Left renal cortex interstitium (tissue), 4 donors: ENCODE measurements at regions not wholly inside any gene's neighbourhood (a gene's known extent, or its start where the extent isn't known, plus 50 kb on each side); places are given as distances from the start of the nearest gene placed in this dataset.

Source experiments
- DNase-seq, 4 donors: peaks; one replicate each; pipeline ENCODE4 v3.0.0-alpha.2; 2013; ENCODE audit warnings: low read depth in 4 of 4, low spot score in 2 of 4, missing footprints in 1 of 4

DNA sequence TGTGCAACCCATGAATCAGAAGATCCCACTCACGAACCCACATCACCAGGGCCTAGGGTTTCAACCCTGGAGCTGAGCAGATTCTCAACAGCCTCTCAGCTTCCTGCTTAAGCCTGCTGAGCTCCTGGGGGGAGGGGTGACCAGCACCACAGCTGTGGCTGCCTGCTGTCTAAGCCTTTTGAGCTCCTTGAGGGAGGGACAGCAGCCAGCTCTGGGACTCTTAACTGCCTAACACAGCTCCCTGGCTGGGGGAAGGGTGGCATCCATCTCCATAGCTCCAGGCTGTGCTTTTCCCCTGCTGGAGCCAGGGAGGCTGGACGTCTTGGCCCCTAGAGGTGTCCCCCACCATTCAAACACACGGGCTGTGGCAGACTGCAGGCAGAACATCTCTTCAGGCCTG lies 250.3 kb downstream of the DMAC1 start:
- DNase-seq, result no peak

DNA sequence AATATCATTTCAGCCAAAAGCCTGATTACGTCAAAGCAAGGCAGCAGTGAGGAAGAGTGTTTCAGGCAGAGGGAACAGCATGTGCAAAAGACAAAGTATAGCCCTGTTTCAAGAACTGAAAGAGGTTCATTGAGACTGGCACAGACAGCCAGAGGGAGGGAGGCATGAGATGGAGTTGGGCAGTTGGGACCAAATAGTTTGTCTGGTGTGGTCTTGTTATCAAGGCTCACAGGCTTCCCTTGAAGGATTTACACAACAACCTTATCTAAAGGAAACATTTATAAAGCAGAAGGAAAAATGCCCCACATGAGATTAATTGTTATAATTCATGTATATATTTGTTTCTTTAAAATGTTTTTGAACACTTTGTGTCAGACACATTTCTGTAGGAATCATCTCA lies 253.3 kb downstream of the DMAC1 start:
- DNase-seq, result no peak

DNA sequence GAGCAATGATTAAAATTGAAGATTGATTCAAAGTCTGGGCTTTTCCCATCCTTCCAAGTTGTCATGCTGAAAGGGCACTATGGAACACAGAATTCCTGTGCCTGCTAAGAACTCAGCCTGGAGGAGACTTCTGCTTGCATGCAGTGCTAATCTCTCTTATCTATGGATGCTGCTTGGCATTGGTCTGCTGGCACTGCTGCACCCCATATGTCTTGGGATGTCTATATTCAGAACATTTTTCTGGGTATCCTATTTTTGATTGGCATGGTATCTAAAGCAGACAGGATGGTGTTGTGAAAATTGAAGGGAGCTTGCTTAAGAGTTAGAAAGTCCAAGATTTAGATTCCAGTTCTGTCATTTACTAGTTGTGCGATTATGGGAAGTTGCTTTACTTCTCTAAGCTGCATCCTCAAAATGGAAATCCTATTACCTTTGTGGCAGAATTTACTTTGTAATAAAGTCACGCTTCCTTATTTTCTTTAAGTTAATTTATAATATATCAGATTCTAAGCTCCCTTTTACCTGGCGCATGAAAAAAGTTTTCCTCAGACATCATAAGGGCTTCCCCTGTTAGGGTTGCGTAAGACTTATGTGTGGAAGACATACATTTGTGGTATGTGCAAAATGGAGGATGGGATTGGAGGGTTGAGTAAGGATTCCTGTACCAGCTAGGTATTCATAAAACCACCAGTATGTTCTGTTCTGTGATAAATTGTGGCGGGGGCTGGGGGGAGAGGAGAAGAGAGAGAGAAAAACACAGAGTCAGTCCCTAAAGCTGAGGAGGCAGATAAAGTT lies 254.0 kb downstream of the DMAC1 start:
- no peak for DNase-seq

DNA sequence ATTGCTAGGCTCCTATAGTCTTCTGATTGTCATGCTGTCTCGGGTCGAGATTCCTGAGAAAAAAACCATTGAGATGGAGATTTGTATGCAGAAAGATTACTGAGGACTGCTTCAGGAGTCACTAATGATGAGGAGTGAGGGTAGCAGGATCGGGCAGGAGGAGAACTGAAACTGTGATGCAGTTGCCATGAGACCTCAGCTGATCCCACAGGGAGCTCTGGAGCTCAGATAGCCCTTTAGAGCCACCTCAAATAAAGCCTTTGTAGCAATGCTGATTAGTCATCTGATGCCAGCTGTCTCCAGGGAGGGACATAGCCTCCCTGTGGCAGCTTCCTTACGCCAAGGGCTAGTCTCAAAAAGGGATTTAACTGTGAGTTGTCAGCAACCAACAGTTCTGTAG lies 256.9 kb downstream of the DMAC1 start:
- DNase-seq, result no peak

- DNase-seq, result no peak
Measured at GRCh38 chr9:7542126-7542525, 257.5 kb downstream of the DMAC1 start.

DNA sequence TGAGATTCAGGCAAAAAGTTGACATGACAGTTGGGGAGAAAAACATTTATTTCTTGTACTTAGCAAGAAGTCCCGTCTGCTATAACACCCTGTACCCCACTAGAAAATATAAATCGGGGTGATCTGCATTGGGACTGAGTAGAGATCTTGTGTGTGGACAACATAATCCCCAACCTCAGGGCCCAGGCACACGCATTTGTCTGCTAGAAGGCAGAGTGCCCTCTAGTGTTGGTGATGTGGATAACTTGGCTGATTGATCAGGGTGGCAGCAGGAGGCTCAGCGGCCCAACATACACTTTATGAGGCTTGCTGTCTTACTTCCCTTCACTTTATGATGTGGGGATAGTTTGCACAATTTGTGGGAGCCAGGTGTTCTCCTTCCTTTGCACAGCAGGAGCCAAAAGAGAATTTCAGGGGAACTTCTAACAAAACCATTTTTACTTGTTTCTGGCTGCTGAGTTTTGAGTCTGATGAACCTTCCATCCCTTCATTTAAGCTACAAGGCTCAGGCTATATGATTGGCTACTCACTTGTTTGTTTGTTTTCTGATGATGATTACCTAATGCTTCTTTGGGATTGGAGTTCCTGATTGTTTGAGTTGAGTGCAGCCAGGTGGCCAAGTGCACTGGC lies 263.2 kb downstream of the DMAC1 start:
- no peak for DNase-seq

DNA sequence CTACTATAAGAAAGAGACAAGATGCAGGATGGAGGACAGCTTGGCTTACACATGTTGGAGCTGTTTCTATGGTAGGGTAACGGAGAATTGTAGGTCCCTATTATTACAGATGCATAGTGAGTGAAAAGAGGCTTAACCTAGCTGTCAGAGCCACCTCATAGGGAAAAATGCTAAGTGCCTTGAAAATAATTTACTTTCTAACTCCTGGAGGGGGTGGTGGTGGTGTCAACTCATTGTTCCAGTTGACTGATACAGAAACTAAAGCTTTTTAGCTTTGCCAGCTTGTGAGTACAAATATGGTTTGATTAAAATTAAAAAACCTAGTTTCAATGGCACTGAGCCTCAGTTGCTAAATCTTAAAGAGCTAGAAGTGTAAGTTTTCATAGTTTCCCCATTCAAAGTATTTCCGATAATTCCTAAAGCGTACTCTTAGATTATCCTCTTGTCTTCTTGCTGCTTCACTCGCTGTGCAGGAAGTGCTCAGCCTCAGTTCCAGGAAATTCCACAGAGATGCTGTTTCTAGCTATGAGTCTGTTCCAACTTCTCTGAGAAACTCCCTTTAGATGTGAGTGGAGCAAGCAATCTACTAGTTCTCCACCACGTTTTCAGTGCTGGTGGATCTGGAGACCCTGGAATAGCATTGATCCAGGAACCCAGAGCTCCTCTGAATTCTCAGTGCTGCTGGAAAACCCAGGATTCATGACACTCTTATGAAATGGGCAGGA lies 265.2 kb downstream of the DMAC1 start:
- DNase-seq, result no peak

DNA sequence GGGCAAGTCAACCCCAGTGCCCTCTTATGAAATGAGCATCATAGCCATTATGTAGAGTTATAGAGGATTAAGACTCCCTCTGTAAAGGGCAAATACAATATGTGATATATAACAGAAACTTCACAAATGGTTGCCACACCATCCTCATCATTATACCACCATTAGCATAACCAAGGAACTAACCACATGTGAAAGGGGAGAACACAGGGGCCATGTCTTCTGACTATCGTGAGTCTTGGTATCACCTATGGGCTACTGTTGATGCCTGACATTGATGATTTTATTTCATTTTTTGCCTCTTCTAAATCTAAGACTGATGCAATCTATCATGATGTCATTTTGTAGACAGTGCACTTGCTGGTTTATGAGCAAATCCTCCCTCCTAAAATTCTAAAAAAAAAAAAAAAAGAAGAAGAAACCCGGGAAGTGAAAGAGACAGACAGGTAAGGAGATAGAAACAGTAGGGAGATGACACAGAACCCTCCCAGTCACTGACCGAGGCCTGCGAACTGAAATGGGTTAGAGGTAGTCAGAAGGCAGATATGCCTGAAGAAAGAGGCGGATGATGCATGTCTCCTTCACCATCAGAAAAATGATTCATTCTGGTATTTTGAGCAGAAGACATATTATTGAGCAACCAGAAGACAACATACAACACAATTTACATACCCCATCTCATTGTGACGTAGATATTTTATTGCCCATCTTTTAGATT lies 266.0 kb downstream of the DMAC1 start:
- DNase-seq, result no peak

GRCh38 chr9:7523426-7524043 lies 276.0 kb downstream of the DMAC1 start:
- DNase-seq, result no peak

DNA sequence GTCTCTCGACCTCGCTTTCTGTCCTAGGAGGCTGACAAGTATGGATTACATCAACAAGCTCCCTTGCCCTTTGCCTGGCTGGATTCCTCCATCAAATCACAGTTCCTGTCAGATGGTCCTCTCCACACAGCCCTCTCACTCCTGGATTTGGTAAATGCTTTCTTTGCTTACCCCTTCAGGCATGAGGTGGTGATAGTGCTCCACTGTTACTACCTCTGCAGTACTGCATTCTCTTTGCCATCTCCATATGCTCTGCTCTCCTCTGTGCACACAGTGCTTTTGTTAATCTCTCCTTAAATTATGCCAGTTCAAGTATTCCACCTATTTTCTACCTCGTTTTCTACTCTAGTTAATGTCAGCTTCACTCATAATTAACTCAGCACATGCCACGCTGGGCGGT lies 279.2 kb downstream of the DMAC1 start:
- DNase-seq, result no peak

DNA sequence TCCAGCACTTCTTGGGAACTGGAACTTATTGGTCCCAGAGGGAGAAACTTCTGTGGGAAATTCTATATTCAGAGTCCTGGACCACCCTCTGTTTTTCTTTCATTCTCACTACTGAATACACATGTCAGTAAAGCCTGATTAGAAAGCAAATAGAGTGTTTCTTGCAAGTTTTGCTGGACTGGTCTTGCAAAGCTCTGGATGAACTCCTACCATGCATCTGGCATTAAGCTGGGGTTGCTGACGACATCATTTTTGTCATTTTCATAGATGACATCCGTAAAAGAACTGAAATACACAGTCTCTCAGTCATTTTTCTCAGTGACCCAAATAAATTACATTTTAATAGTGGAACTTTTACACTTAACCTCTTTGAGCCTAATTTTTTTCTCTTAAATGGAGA lies 283.2 kb downstream of the DMAC1 start:
- no peak for DNase-seq

DNA sequence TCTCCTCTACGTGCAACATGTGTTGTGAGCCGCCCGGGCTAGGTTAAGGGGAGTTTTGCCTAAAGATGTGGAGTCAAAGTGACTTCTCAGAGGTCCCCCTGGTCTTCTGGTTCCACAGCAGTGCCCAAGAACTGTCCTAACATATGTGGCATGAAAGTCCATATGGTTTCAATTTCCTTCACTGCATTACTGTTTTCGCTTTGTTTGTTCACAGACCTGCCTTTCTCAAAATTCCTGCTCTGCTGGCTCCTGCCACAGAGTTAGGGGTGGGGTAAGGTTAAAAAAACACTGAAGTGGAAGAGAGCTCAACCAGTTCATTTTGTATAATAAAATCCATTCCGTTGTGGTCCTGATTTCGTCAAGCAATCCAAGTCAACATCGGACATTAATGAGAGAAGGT lies 289.4 kb downstream of the DMAC1 start:
- no peak for DNase-seq

- DNase-seq, result no peak
Measured at GRCh38 chr9:7509576-7510145, 289.9 kb downstream of the DMAC1 start.

DNA sequence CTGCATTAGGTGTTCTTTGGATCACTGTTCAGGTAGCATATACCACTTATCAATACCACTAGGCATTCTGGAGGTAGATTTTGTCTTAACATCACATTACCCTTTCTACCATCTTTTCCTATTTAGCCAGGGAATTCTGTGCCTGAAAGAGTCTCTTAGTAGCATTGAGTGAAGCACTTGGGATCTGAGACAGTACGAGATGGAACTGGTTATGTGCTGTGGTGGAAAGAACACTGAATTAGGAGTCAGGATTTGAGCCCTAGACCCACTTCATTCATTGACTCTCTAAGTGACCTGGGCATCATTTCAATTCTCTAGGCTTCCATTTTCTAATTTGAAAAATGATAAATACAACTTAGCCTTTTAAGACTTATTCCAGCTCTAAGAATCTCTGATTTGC lies 291.1 kb downstream of the DMAC1 start:
- DNase-seq, result no peak

DNA sequence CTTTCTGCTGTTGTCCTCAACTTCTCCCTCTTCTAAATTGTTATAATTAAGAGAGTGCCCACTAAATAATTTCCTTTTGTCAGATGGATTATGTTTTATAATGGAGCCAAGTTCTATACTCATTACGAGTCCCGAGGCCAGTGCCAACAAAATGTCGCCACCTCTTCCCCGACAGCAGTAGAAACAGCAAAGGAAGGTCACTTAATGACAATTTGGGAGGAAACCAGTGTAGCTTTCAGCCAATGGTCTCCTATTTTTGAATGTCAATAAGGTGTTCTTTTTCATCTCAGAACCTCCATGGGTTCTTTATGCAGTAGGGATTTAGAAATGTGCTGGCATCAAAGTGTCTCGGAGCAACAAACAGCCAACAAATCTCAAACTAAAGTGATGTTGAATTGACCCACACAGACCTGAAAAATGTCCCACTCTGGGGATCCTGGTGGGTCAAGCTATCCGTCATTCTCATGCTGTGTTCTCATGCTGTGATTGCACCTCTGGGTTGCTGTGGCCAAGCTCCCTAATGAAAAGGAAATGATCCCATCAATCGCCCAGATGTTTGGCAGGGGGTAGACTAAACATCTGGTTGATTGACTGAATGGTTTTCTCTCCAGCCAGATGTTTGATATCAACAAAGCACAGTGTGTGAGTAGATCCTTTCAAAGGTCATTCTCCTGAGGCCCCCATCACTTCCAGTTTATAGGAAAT lies 291.9 kb downstream of the DMAC1 start:
- no peak for DNase-seq

GRCh38 chr9:7507026-7507425 lies 292.6 kb downstream of the DMAC1 start:
- DNase-seq, result no peak

GRCh38 chr9:7500521-7500920 lies 299.1 kb downstream of the DMAC1 start:
- DNase-seq, result no peak

- no peak for DNase-seq
Measured at GRCh38 chr9:7491641-7492040, 307.9 kb downstream of the DMAC1 start.

GRCh38 chr9:7490317-7491108 lies 309.1 kb downstream of the DMAC1 start:
- DNase-seq, result no peak
